Ishikawa (cell line): ENCODE measurements at regions not wholly inside any gene's neighbourhood (a gene's known extent, or its start where the extent isn't known, plus 50 kb on each side); places are given as distances from the start of the nearest gene placed in this dataset.

ENCODE experiments used
- CREB1 ChIP-seq: IDR thresholded peaks from 2 replicates; pipeline ENCODE4 v1.6.1; 2012; ENCODE audit warnings: low read depth
- EP300 ChIP-seq: IDR thresholded peaks from 2 replicates; pipeline ENCODE4 v1.6.1; 2012; ENCODE audit warnings: borderline replicate concordance
- FOXM1 ChIP-seq: IDR thresholded peaks from 2 replicates; pipeline ENCODE4 v1.6.1; 2012; ENCODE audit warnings: low read depth, borderline replicate concordance
- NFIC ChIP-seq: IDR thresholded peaks from 2 replicates; pipeline ENCODE4 v1.6.1; 2012
- TCF12 ChIP-seq: IDR thresholded peaks from 2 replicates; pipeline ENCODE4 v1.6.1; 2012; ENCODE audit warnings: low read depth
- YY1 ChIP-seq: IDR thresholded peaks from 2 replicates; pipeline ENCODE4 v1.6.1; 2012; ENCODE audit warnings: low read depth

GRCh38 chr3:86561215-86561614, 429.7 kb downstream of the VGLL3 start:
- no peak for TF ChIP-seq FOXM1
- TF ChIP-seq EP300 = no peak
- no peak for TF ChIP-seq TCF12
- TF ChIP-seq NFIC = no peak
- no peak for TF ChIP-seq YY1
- no peak for TF ChIP-seq CREB1
